ENCODE measurements at regions not wholly inside any gene's neighbourhood (a gene's known extent, or its start where the extent isn't known, plus 50 kb on each side); places are given as distances from the start of the nearest gene placed in this dataset.

- Histone ChIP-seq H3K4me1 (ENCODE audit: control insufficient read depth in 3 of 3, insufficient read depth in 3 of 3, low read length in 3 of 3) (no peaks in the 10 kb centered on the region), H3K36me3 (ENCODE audit: control insufficient read depth in 3 of 3, insufficient read depth in 3 of 3, low read length in 3 of 3) (no peaks in the 10 kb centered on the region), H3K9me3 (ENCODE audit: control insufficient read depth in 3 of 3, low read length in 3 of 3) (no peaks in the 10 kb centered on the region), H3K4me3 (ENCODE audit: low read length in 3 of 3) (no peak overlapping the region), H3K9ac (ENCODE audit: low read depth in 1 of 3, low read length in 3 of 3) (no peak overlapping the region), H3K27me3 (ENCODE audit: control insufficient read depth in 3 of 3, insufficient read depth in 3 of 3, low read length in 3 of 3) (no peaks in the 10 kb centered on the region), H3K27ac (ENCODE audit: low read depth, low read length) (no peak overlapping the region)
These were observed 204.0 kb upstream of the BTG1 start for GRCh38 chr12:92349635-92350034.

GRCh38 chr12:92342574-92342973, 196.9 kb upstream of the BTG1 start:
- no peaks in the 10 kb centered on the region for H3K27me3 ChIP-seq (ENCODE audit: control insufficient read depth in 3 of 3, insufficient read depth in 3 of 3, low read length in 3 of 3)
- no peaks in the 10 kb centered on the region for H3K9me3 ChIP-seq (ENCODE audit: control insufficient read depth in 3 of 3, low read length in 3 of 3)
- H3K27ac ChIP-seq (ENCODE audit: low read depth, low read length) = no peak overlapping the region
- no peak overlapping the region for H3K4me3 ChIP-seq (ENCODE audit: low read length in 3 of 3)
- no peaks in the 10 kb centered on the region for H3K36me3 ChIP-seq (ENCODE audit: control insufficient read depth in 3 of 3, insufficient read depth in 3 of 3, low read length in 3 of 3)
- no peak overlapping the region for H3K9ac ChIP-seq (ENCODE audit: low read depth in 1 of 3, low read length in 3 of 3)
- no peaks in the 10 kb centered on the region for H3K4me1 ChIP-seq (ENCODE audit: control insufficient read depth in 3 of 3, insufficient read depth in 3 of 3, low read length in 3 of 3)

- H3K36me3 ChIP-seq (ENCODE audit: control insufficient read depth in 3 of 3, insufficient read depth in 3 of 3, low read length in 3 of 3) = no peaks in the 10 kb centered on the region
- no peak overlapping the region for H3K27ac ChIP-seq (ENCODE audit: low read depth, low read length)
- no peak overlapping the region for H3K9ac ChIP-seq (ENCODE audit: low read depth in 1 of 3, low read length in 3 of 3)
- H3K4me1 ChIP-seq (ENCODE audit: control insufficient read depth in 3 of 3, insufficient read depth in 3 of 3, low read length in 3 of 3) = no peaks in the 10 kb centered on the region
- H3K9me3 ChIP-seq (ENCODE audit: control insufficient read depth in 3 of 3, low read length in 3 of 3) = no peaks in the 10 kb centered on the region
- H3K4me3 ChIP-seq (ENCODE audit: low read length in 3 of 3) = no peak overlapping the region
- H3K27me3 ChIP-seq (ENCODE audit: control insufficient read depth in 3 of 3, insufficient read depth in 3 of 3, low read length in 3 of 3) = no peaks in the 10 kb centered on the region
These were observed 195.5 kb upstream of the BTG1 start for GRCh38 chr12:92341065-92341668.

- H3K4me3 ChIP-seq (ENCODE audit: low read length in 3 of 3) = no peak overlapping the region
- no peaks in the 10 kb centered on the region for H3K9me3 ChIP-seq (ENCODE audit: control insufficient read depth in 3 of 3, low read length in 3 of 3)
- no peaks in the 10 kb centered on the region for H3K4me1 ChIP-seq (ENCODE audit: control insufficient read depth in 3 of 3, insufficient read depth in 3 of 3, low read length in 3 of 3)
- no peak overlapping the region for H3K27ac ChIP-seq (ENCODE audit: low read depth, low read length)
- no peaks in the 10 kb centered on the region for H3K27me3 ChIP-seq (ENCODE audit: control insufficient read depth in 3 of 3, insufficient read depth in 3 of 3, low read length in 3 of 3)
- no peaks in the 10 kb centered on the region for H3K36me3 ChIP-seq (ENCODE audit: control insufficient read depth in 3 of 3, insufficient read depth in 3 of 3, low read length in 3 of 3)
- no peak overlapping the region for H3K9ac ChIP-seq (ENCODE audit: low read depth in 1 of 3, low read length in 3 of 3)
These were observed 194.9 kb upstream of the BTG1 start for GRCh38 chr12:92340441-92341064.

GRCh38 chr12:92340003-92340402, 194.4 kb upstream of the BTG1 start:
- Histone ChIP-seq H3K9ac (ENCODE audit: low read depth in 1 of 3, low read length in 3 of 3) (no peak overlapping the region), H3K36me3 (ENCODE audit: control insufficient read depth in 3 of 3, insufficient read depth in 3 of 3, low read length in 3 of 3) (no peaks in the 10 kb centered on the region), H3K9me3 (ENCODE audit: control insufficient read depth in 3 of 3, low read length in 3 of 3) (no peaks in the 10 kb centered on the region), H3K27ac (ENCODE audit: low read depth, low read length) (no peak overlapping the region), H3K4me3 (ENCODE audit: low read length in 3 of 3) (no peak overlapping the region), H3K4me1 (ENCODE audit: control insufficient read depth in 3 of 3, insufficient read depth in 3 of 3, low read length in 3 of 3) (no peaks in the 10 kb centered on the region), H3K27me3 (ENCODE audit: control insufficient read depth in 3 of 3, insufficient read depth in 3 of 3, low read length in 3 of 3) (no peaks in the 10 kb centered on the region)

- no peak overlapping the region for H3K9ac ChIP-seq (ENCODE audit: low read depth in 1 of 3, low read length in 3 of 3)
- no peaks in the 10 kb centered on the region for H3K27me3 ChIP-seq (ENCODE audit: control insufficient read depth in 3 of 3, insufficient read depth in 3 of 3, low read length in 3 of 3)
- H3K27ac ChIP-seq (ENCODE audit: low read depth, low read length) = no peak overlapping the region
- H3K9me3 ChIP-seq (ENCODE audit: control insufficient read depth in 3 of 3, low read length in 3 of 3) = no peaks in the 10 kb centered on the region
- H3K36me3 ChIP-seq (ENCODE audit: control insufficient read depth in 3 of 3, insufficient read depth in 3 of 3, low read length in 3 of 3) = no peaks in the 10 kb centered on the region
- no peaks in the 10 kb centered on the region for H3K4me1 ChIP-seq (ENCODE audit: control insufficient read depth in 3 of 3, insufficient read depth in 3 of 3, low read length in 3 of 3)
- H3K4me3 ChIP-seq (ENCODE audit: low read length in 3 of 3) = no peak overlapping the region
These were observed 193.7 kb upstream of the BTG1 start for GRCh38 chr12:92339198-92339821.

- Histone ChIP-seq H3K4me1 (ENCODE audit: control insufficient read depth in 3 of 3, insufficient read depth in 3 of 3, low read length in 3 of 3) (no peaks in the 10 kb centered on the region), H3K9ac (ENCODE audit: low read depth in 1 of 3, low read length in 3 of 3) (no peak overlapping the region), H3K9me3 (ENCODE audit: control insufficient read depth in 3 of 3, low read length in 3 of 3) (no peaks in the 10 kb centered on the region), H3K36me3 (ENCODE audit: control insufficient read depth in 3 of 3, insufficient read depth in 3 of 3, low read length in 3 of 3) (no peaks in the 10 kb centered on the region), H3K27ac (ENCODE audit: low read depth, low read length) (no peak overlapping the region), H3K27me3 (ENCODE audit: control insufficient read depth in 3 of 3, insufficient read depth in 3 of 3, low read length in 3 of 3) (no peaks in the 10 kb centered on the region), H3K4me3 (ENCODE audit: low read length in 3 of 3) (no peak overlapping the region)
These were observed 193.0 kb upstream of the BTG1 start for GRCh38 chr12:92338671-92339070.

GRCh38 chr12:92338102-92338501, 192.5 kb upstream of the BTG1 start:
- H3K27me3 ChIP-seq (ENCODE audit: control insufficient read depth in 3 of 3, insufficient read depth in 3 of 3, low read length in 3 of 3) = no peaks in the 10 kb centered on the region
- no peak overlapping the region for H3K27ac ChIP-seq (ENCODE audit: low read depth, low read length)
- no peak overlapping the region for H3K4me3 ChIP-seq (ENCODE audit: low read length in 3 of 3)
- H3K9ac ChIP-seq (ENCODE audit: low read depth in 1 of 3, low read length in 3 of 3) = no peak overlapping the region
- H3K36me3 ChIP-seq (ENCODE audit: control insufficient read depth in 3 of 3, insufficient read depth in 3 of 3, low read length in 3 of 3) = no peaks in the 10 kb centered on the region
- H3K9me3 ChIP-seq (ENCODE audit: control insufficient read depth in 3 of 3, low read length in 3 of 3) = no peaks in the 10 kb centered on the region
- no peaks in the 10 kb centered on the region for H3K4me1 ChIP-seq (ENCODE audit: control insufficient read depth in 3 of 3, insufficient read depth in 3 of 3, low read length in 3 of 3)

- Histone ChIP-seq H3K4me3 (ENCODE audit: low read length in 3 of 3) (no peak overlapping the region), H3K36me3 (ENCODE audit: control insufficient read depth in 3 of 3, insufficient read depth in 3 of 3, low read length in 3 of 3) (no peaks in the 10 kb centered on the region), H3K27me3 (ENCODE audit: control insufficient read depth in 3 of 3, insufficient read depth in 3 of 3, low read length in 3 of 3) (no peaks in the 10 kb centered on the region), H3K4me1 (ENCODE audit: control insufficient read depth in 3 of 3, insufficient read depth in 3 of 3, low read length in 3 of 3) (no peaks in the 10 kb centered on the region), H3K9me3 (ENCODE audit: control insufficient read depth in 3 of 3, low read length in 3 of 3) (no peaks in the 10 kb centered on the region), H3K27ac (ENCODE audit: low read depth, low read length) (no peak overlapping the region), H3K9ac (ENCODE audit: low read depth in 1 of 3, low read length in 3 of 3) (no peak overlapping the region)
These were observed 191.5 kb upstream of the BTG1 start for GRCh38 chr12:92337128-92337527.

- no peak overlapping the region for H3K27ac ChIP-seq (ENCODE audit: low read depth, low read length)
- H3K9ac ChIP-seq (ENCODE audit: low read depth in 1 of 3, low read length in 3 of 3) = no peak overlapping the region
These were observed 191.0 kb upstream of the BTG1 start for GRCh38 chr12:92336641-92337040.

More at GRCh38 chr12:92336641-92337040, 191.0 kb upstream of the BTG1 start:
- H3K27me3 ChIP-seq (ENCODE audit: control insufficient read depth in 3 of 3, insufficient read depth in 3 of 3, low read length in 3 of 3) = no peaks in the 10 kb centered on the region
- H3K36me3 ChIP-seq (ENCODE audit: control insufficient read depth in 3 of 3, insufficient read depth in 3 of 3, low read length in 3 of 3) = no peaks in the 10 kb centered on the region
- no peak overlapping the region for H3K4me3 ChIP-seq (ENCODE audit: low read length in 3 of 3)
- H3K9me3 ChIP-seq (ENCODE audit: control insufficient read depth in 3 of 3, low read length in 3 of 3) = no peaks in the 10 kb centered on the region
- no peaks in the 10 kb centered on the region for H3K4me1 ChIP-seq (ENCODE audit: control insufficient read depth in 3 of 3, insufficient read depth in 3 of 3, low read length in 3 of 3)
